Naive B cell (primary cell): ENCODE measurements at regions not wholly inside any gene's neighbourhood (a gene's known extent, or its start where the extent isn't known, plus 50 kb on each side); places are given as distances from the start of the nearest gene placed in this dataset.
A peak's percentile ranks its signal among the peaks of the same experiment; 100 is the strongest.

Source experiments
- ATAC-seq, 2 donors: fragments of 150-1000 bp; cut with Tn5 transposase; 2 replicates each; pipeline ENCODE4 v1.10.0; 2021; ENCODE audit warnings: low read depth in 2 of 2, mild to moderate bottlenecking in 2 of 2, moderate library complexity in 2 of 2
- DNase-seq: peaks from one replicate; pipeline ENCODE4 v3.0.0; 2022
- H3K27ac Mint-ChIP-seq, 6 donors: one replicate each; pipeline ENCODE4 v1.8.0; 2020 to 2022; ENCODE audit warnings: mild to moderate bottlenecking in 6 of 6, mixed read lengths in 6 of 6, moderate library complexity in 5 of 6, inconsistent platforms in 2 of 6
- H3K27me3 Mint-ChIP-seq, 3 donors: one replicate each; pipeline ENCODE4 v1.8.0; 2021 to 2022; ENCODE audit warnings: mixed read lengths in 3 of 3, mild to moderate bottlenecking in 1 of 3
- H3K36me3 Mint-ChIP-seq, 2 donors: one replicate each; pipeline ENCODE4 v1.8.0; 2020 to 2022; ENCODE audit warnings: mixed read lengths in 2 of 2, inconsistent platforms in 1 of 2, mild to moderate bottlenecking in 1 of 2
- H3K4me1 Mint-ChIP-seq, 3 donors: one replicate each; pipeline ENCODE4 v1.8.0; 2020 to 2022; ENCODE audit warnings: mixed read lengths in 3 of 3, inconsistent platforms in 1 of 3, mild to moderate bottlenecking in 1 of 3, moderate library complexity in 1 of 3
- H3K4me3 Mint-ChIP-seq, 8 donors: one replicate each; pipeline ENCODE4 v1.8.0; 2020 to 2022; ENCODE audit warnings: mild to moderate bottlenecking in 8 of 8, mixed read lengths in 8 of 8, moderate library complexity in 8 of 8, inconsistent platforms in 2 of 8
- H3K9me3 Mint-ChIP-seq, 7 donors: one replicate each; pipeline ENCODE4 v1.8.0; 2020 to 2022; ENCODE audit warnings: mixed read lengths in 7 of 7, mild to moderate bottlenecking in 5 of 7, inconsistent platforms in 2 of 7, moderate library complexity in 1 of 7

GRCh38 chr1:47631411-47631995 is 193.7 kb downstream of the FOXD2 start:
- H3K27ac Mint-ChIP-seq: no peak overlapping the region
- H3K4me3 Mint-ChIP-seq: no peak overlapping the region
- DNase-seq (no peak), ATAC-seq (no peak)
- no peaks in the 10 kb centered on the region for H3K36me3 Mint-ChIP-seq
- peaks cover 0 to under 1% (median 0%) of the 10 kb centered on the region in 7 donors for H3K9me3 Mint-ChIP-seq
- H3K4me1 Mint-ChIP-seq: no peaks in the 10 kb centered on the region
- H3K27me3 Mint-ChIP-seq: peaks cover 0 to 35% (median 17%) of the 10 kb centered on the region in 3 donors

GRCh38 chr1:47635111-47635510 is 197.3 kb downstream of the FOXD2 start:
- Mint-ChIP-seq H3K9me3 (peaks cover 0 to 2% (median 0%) of the 10 kb centered on the region in 7 donors), H3K27me3 (peaks cover 0 to 36% (median 25%) of the 10 kb centered on the region in 3 donors), H3K36me3 (no peaks in the 10 kb centered on the region), H3K27ac (peak overlapping the region in 1 of 6 donors; percentile 31), H3K4me3 (no peak overlapping the region), H3K4me1 (no peaks in the 10 kb centered on the region)
- no peak for DNase-seq
- no peak for ATAC-seq

GRCh38 chr1:47635597-47635996 is 197.8 kb downstream of the FOXD2 start:
- no peak overlapping the region for H3K27ac Mint-ChIP-seq
- H3K9me3 Mint-ChIP-seq: peaks cover 0 to 2% (median 0%) of the 10 kb centered on the region in 7 donors
- ATAC-seq: no peak
- no peak overlapping the region for H3K4me3 Mint-ChIP-seq
- no peaks in the 10 kb centered on the region for H3K4me1 Mint-ChIP-seq
- no peaks in the 10 kb centered on the region for H3K36me3 Mint-ChIP-seq
- no peak for DNase-seq
- peaks cover 0 to 37% (median 22%) of the 10 kb centered on the region in 3 donors for H3K27me3 Mint-ChIP-seq

GRCh38 chr1:47637111-47637685 is 199.4 kb downstream of the FOXD2 start:
- H3K27me3 Mint-ChIP-seq: peaks cover 4 to 49% (median 23%) of the 10 kb centered on the region in 3 donors
- ATAC-seq (no peak), DNase-seq (no peak)
- no peaks in the 10 kb centered on the region for H3K36me3 Mint-ChIP-seq
- H3K9me3 Mint-ChIP-seq: peaks cover 0 to 2% (median 0%) of the 10 kb centered on the region in 7 donors
- no peaks in the 10 kb centered on the region for H3K4me1 Mint-ChIP-seq
- no peak overlapping the region for H3K4me3 Mint-ChIP-seq
- H3K27ac Mint-ChIP-seq: no peak overlapping the region

GRCh38 chr1:47638240-47638639 is 200.4 kb downstream of the FOXD2 start:
- Mint-ChIP-seq H3K4me3 (no peak overlapping the region), H3K27ac (no peak overlapping the region), H3K4me1 (no peaks in the 10 kb centered on the region), H3K27me3 (peaks cover 4 to 57% (median 29%) of the 10 kb centered on the region in 3 donors), H3K9me3 (peaks cover 0 to 2% (median 0%) of the 10 kb centered on the region in 7 donors), H3K36me3 (no peaks in the 10 kb centered on the region)
- ATAC-seq (no peak), DNase-seq (no peak)

- H3K27ac Mint-ChIP-seq: peak overlapping the region in 2 of 6 donors; percentile 33 to 40
- ATAC-seq (no peak), DNase-seq (no peak)
- H3K9me3 Mint-ChIP-seq: peaks cover 0 to 2% (median 0%) of the 10 kb centered on the region in 7 donors
- peaks cover 4 to 53% (median 29%) of the 10 kb centered on the region in 3 donors for H3K27me3 Mint-ChIP-seq
- H3K36me3 Mint-ChIP-seq: no peaks in the 10 kb centered on the region
- H3K4me3 Mint-ChIP-seq: no peak overlapping the region
- no peaks in the 10 kb centered on the region for H3K4me1 Mint-ChIP-seq
These were observed 200.9 kb downstream of the FOXD2 start for GRCh38 chr1:47638713-47639112.

GRCh38 chr1:47643306-47644211 is 205.7 kb downstream of the FOXD2 start:
- no peak for DNase-seq
- H3K27me3 Mint-ChIP-seq: peaks cover 23 to 59% (median 32%) of the 10 kb centered on the region in 3 donors
- no peaks in the 10 kb centered on the region for H3K4me1 Mint-ChIP-seq
- no peaks in the 10 kb centered on the region for H3K36me3 Mint-ChIP-seq
- H3K9me3 Mint-ChIP-seq: no peaks in the 10 kb centered on the region
- peak overlapping the region in 1 of 8 donors; percentile 26 for H3K4me3 Mint-ChIP-seq
- no peak for ATAC-seq
- no peak overlapping the region for H3K27ac Mint-ChIP-seq

GRCh38 chr1:47644212-47644573 is 206.3 kb downstream of the FOXD2 start:
- peaks cover 23 to 64% (median 32%) of the 10 kb centered on the region in 3 donors for H3K27me3 Mint-ChIP-seq
- H3K4me3 Mint-ChIP-seq: no peak overlapping the region
- no peak overlapping the region for H3K27ac Mint-ChIP-seq
- no peaks in the 10 kb centered on the region for H3K4me1 Mint-ChIP-seq
- no peaks in the 10 kb centered on the region for H3K9me3 Mint-ChIP-seq
- no peak for DNase-seq
- H3K36me3 Mint-ChIP-seq: no peaks in the 10 kb centered on the region
- no peak for ATAC-seq

GRCh38 chr1:47645151-47645550 is 207.3 kb downstream of the FOXD2 start:
- no peaks in the 10 kb centered on the region for H3K36me3 Mint-ChIP-seq
- no peak overlapping the region for H3K4me3 Mint-ChIP-seq
- H3K9me3 Mint-ChIP-seq: no peaks in the 10 kb centered on the region
- no peak overlapping the region for H3K27ac Mint-ChIP-seq
- H3K27me3 Mint-ChIP-seq: peaks cover 22 to 55% (median 23%) of the 10 kb centered on the region in 3 donors
- ATAC-seq: no peak
- no peak for DNase-seq
- H3K4me1 Mint-ChIP-seq: no peaks in the 10 kb centered on the region

- Mint-ChIP-seq H3K9me3 (no peaks in the 10 kb centered on the region), H3K27me3 (peaks cover 19 to 45% (median 22%) of the 10 kb centered on the region in 3 donors), H3K36me3 (no peaks in the 10 kb centered on the region), H3K4me3 (no peak overlapping the region), H3K27ac (no peak overlapping the region), H3K4me1 (no peaks in the 10 kb centered on the region)
- ATAC-seq (no peak), DNase-seq (no peak)
These were observed 208.8 kb downstream of the FOXD2 start for GRCh38 chr1:47646676-47647075.

- no peak for DNase-seq
- no peak overlapping the region for H3K27ac Mint-ChIP-seq
- no peaks in the 10 kb centered on the region for H3K36me3 Mint-ChIP-seq
- no peaks in the 10 kb centered on the region for H3K9me3 Mint-ChIP-seq
- no peak overlapping the region for H3K4me3 Mint-ChIP-seq
- no peak for ATAC-seq
- H3K4me1 Mint-ChIP-seq: no peaks in the 10 kb centered on the region
- peaks cover 19 to 41% (median 21%) of the 10 kb centered on the region in 3 donors for H3K27me3 Mint-ChIP-seq
These were observed 209.5 kb downstream of the FOXD2 start for GRCh38 chr1:47647327-47647845.

GRCh38 chr1:47650205-47650604 is 212.4 kb downstream of the FOXD2 start:
- H3K4me3 Mint-ChIP-seq: no peak overlapping the region
- no peaks in the 10 kb centered on the region for H3K4me1 Mint-ChIP-seq
- no peaks in the 10 kb centered on the region for H3K36me3 Mint-ChIP-seq
- H3K27me3 Mint-ChIP-seq: peaks cover 18 to 34% (median 19%) of the 10 kb centered on the region in 3 donors
- DNase-seq: no peak
- H3K27ac Mint-ChIP-seq: no peak overlapping the region
- ATAC-seq: no peak
- H3K9me3 Mint-ChIP-seq: no peaks in the 10 kb centered on the region

GRCh38 chr1:47650611-47651010 is 212.8 kb downstream of the FOXD2 start:
- no peak overlapping the region for H3K4me3 Mint-ChIP-seq
- peaks cover 16 to 34% (median 16%) of the 10 kb centered on the region in 3 donors for H3K27me3 Mint-ChIP-seq
- ATAC-seq (no peak), DNase-seq (no peak)
- peak overlapping the region in 1 of 6 donors; percentile 17 for H3K27ac Mint-ChIP-seq
- H3K36me3 Mint-ChIP-seq: no peaks in the 10 kb centered on the region
- H3K4me1 Mint-ChIP-seq: no peaks in the 10 kb centered on the region
- H3K9me3 Mint-ChIP-seq: no peaks in the 10 kb centered on the region
